Prostate gland (tissue), 2 donors: ENCODE measurements at regions not wholly inside any gene's neighbourhood (a gene's known extent, or its start where the extent isn't known, plus 50 kb on each side); places are given as distances from the start of the nearest gene placed in this dataset.

Experiments used
- POLR2A ChIP-seq: fragments of 450-650 bp; IDR thresholded peaks from one replicate; pipeline ENCODE4 v1.6.1; 2016; ENCODE audit warnings: antibody characterized with exemption, mild to moderate bottlenecking
- TF ChIP-seq, protein P1 (sequence below), 4 experiments: fragments of 200-600 bp in 2 of 4; fragments of 450-650 bp in 2 of 4; sonication (generic) in 2 of 4; IDR thresholded peaks; 1 replicate in 3 of 4; 2 replicates in 1 of 4; pipeline ENCODE4 v1.5.1; 2016 to 2019; ENCODE audit warnings: antibody characterized with exemption in 4 of 4, mild to moderate bottlenecking in 2 of 4, moderate library complexity in 2 of 4

DNA sequence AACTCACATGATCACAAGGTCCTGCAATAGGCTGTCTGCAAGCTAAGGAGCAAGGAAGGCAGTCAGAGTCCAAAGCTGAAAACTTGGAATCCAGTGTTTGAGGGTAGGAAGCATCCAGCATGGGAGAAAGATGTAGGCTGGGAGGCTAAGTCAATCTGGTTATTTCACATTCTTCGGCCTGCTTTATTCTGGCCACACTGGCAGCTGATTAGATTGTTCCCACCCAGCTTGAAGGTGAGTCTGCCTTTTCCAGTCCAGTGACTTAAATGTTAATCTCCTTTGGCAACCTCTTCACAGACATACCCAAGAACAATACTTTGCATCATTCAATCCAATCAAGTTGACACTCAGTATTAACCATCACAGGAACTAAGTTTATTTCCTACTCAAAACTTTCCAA lies 453.4 kb downstream of the TLE4 start:
- TF ChIP-seq, protein P1, sequence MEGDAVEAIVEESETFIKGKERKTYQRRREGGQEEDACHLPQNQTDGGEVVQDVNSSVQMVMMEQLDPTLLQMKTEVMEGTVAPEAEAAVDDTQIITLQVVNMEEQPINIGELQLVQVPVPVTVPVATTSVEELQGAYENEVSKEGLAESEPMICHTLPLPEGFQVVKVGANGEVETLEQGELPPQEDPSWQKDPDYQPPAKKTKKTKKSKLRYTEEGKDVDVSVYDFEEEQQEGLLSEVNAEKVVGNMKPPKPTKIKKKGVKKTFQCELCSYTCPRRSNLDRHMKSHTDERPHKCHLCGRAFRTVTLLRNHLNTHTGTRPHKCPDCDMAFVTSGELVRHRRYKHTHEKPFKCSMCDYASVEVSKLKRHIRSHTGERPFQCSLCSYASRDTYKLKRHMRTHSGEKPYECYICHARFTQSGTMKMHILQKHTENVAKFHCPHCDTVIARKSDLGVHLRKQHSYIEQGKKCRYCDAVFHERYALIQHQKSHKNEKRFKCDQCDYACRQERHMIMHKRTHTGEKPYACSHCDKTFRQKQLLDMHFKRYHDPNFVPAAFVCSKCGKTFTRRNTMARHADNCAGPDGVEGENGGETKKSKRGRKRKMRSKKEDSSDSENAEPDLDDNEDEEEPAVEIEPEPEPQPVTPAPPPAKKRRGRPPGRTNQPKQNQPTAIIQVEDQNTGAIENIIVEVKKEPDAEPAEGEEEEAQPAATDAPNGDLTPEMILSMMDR (IDR thresholded peaks at IDR 0.05) = no peak
- no peak for TF ChIP-seq POLR2A
